Body of pancreas (tissue), 4 donors: ENCODE measurements at regions not wholly inside any gene's neighbourhood (a gene's known extent, or its start where the extent isn't known, plus 50 kb on each side); places are given as distances from the start of the nearest gene placed in this dataset.

ENCODE experiments used
- ATAC-seq: fragments of 150-250 bp; one replicate; pipeline ENCODE4 v1.9.1; 2016
- DNase-seq, 4 donors: peaks; one replicate each; pipeline ENCODE4 v3.0.0-alpha.2; 2019
- H3K27ac ChIP-seq, 4 donors: fragments of 200-600 bp; sonication (generic); 1 replicate in 3 of 4; 2 replicates in 1 of 4; pipeline versions ENCODE4 v1.5.1 to v1.6.1; 2016 to 2019; ENCODE audit warnings: mild to moderate bottlenecking in 1 of 4, mixed read lengths in 1 of 4, moderate library complexity in 1 of 4
- H3K27me3 ChIP-seq, 2 donors: fragments of 200-600 bp; sonication (generic); one replicate each; pipeline ENCODE4 v1.6.0; 2016; ENCODE audit warnings: mild to moderate bottlenecking in 1 of 2
- H3K36me3 ChIP-seq, 2 donors: fragments of 200-600 bp; sonication (generic); replicated peaks in 1 of 2; 2 replicates each; pipeline ENCODE4 v1.5.1; 2016; ENCODE audit warnings: low read depth in 2 of 2; ENCODE audit not compliant: insufficient read depth in 1 of 2
- H3K4me1 ChIP-seq: fragments of 200-600 bp; sonication (generic); one replicate; pipeline ENCODE4 v1.6.0; 2016
- H3K4me3 ChIP-seq, 2 donors: fragments of 200-600 bp; sonication (generic); 1 replicate in 1 of 2; 2 replicates in 1 of 2; pipeline ENCODE4 v1.5.1; 2016 to 2019
- H3K9me3 ChIP-seq, 3 donors: fragments of 200-600 bp; sonication (generic); 1 replicate in 2 of 3; 2 replicates in 1 of 3; pipeline ENCODE4 v1.5.1; 2016
- CTCF ChIP-seq, 7 experiments: fragments of 450-650 bp in 4 of 7; fragments of 200-600 bp in 3 of 7; sonication (generic) in 3 of 7; IDR thresholded peaks; one replicate each; pipeline ENCODE4 v1.5.1; 2016 to 2019; ENCODE audit warnings: antibody characterized with exemption in 7 of 7
- POLR2A ChIP-seq, 3 donors: fragments of 450-650 bp; IDR thresholded peaks; one replicate each; pipeline ENCODE4 v1.6.1; 2016; ENCODE audit warnings: antibody characterized with exemption in 3 of 3, mild to moderate bottlenecking in 2 of 3
- WGBS, 2 donors: methylation state at CpG; one replicate each; pipeline ENCODE4 v1.1.5; 2017; 5-methylcytosine and 5-hydroxymethylcytosine counted together
- intact Hi-C: fragments of 100-400 bp; cut with DNase I; formaldehyde crosslinking; loops from one replicate; pipeline ENCODE4 v1.15.1; 2023

- H3K27ac ChIP-seq = no peak overlapping the region
- TF ChIP-seq POLR2A (IDR thresholded peaks at IDR 0.05) (no peak), CTCF (IDR thresholded peaks at IDR 0.05) (no peak)
- ATAC-seq = peak; percentile 30
- no peaks in the 10 kb centered on the region for H3K27me3 ChIP-seq
- intact Hi-C loops = no loop called here
- WGBS, 2 donors = 78 to 86% methylated on average over 11 of the region's 11 CpGs
- peaks cover 6% of the 10 kb centered on the region for H3K4me1 ChIP-seq
- no peak overlapping the region for H3K4me3 ChIP-seq
- H3K9me3 ChIP-seq = no peaks in the 10 kb centered on the region
- H3K36me3 ChIP-seq = no peaks in the 10 kb centered on the region
- DNase-seq = no peak
These were observed 136.0 kb upstream of the THBS1 start for GRCh38 chr15:39444735-39445470.

GRCh38 chr15:39445931-39446330 lies 134.9 kb upstream of the THBS1 start:
- peaks cover 6% of the 10 kb centered on the region for H3K4me1 ChIP-seq
- no peak overlapping the region for H3K4me3 ChIP-seq
- DNase-seq (no peak), ATAC-seq (no peak)
- intact Hi-C loops = no loop called here
- no peaks in the 10 kb centered on the region for H3K9me3 ChIP-seq
- no peak overlapping the region for H3K27ac ChIP-seq
- no peaks in the 10 kb centered on the region for H3K27me3 ChIP-seq
- no peaks in the 10 kb centered on the region for H3K36me3 ChIP-seq
- TF ChIP-seq POLR2A (IDR thresholded peaks at IDR 0.05) (no peak), CTCF (IDR thresholded peaks at IDR 0.05) (no peak)
- 88 to 92% methylated on average over 2 of the region's 2 CpGs for WGBS, 2 donors

GRCh38 chr15:39447346-39447745 lies 133.5 kb upstream of the THBS1 start:
- ATAC-seq (no peak), DNase-seq (no peak)
- H3K27ac ChIP-seq = no peak overlapping the region
- no peaks in the 10 kb centered on the region for H3K9me3 ChIP-seq
- TF ChIP-seq POLR2A (IDR thresholded peaks at IDR 0.05) (no peak), CTCF (IDR thresholded peaks at IDR 0.05) (no peak)
- H3K4me3 ChIP-seq = no peak overlapping the region
- no peaks in the 10 kb centered on the region for H3K27me3 ChIP-seq
- peaks cover 6% of the 10 kb centered on the region for H3K4me1 ChIP-seq
- no peaks in the 10 kb centered on the region for H3K36me3 ChIP-seq
- intact Hi-C loops = no loop called here
- WGBS, 2 donors = 90 to 98% methylated on average over 2 of the region's 2 CpGs

- TF ChIP-seq CTCF (IDR thresholded peaks at IDR 0.05) (no peak), POLR2A (IDR thresholded peaks at IDR 0.05) (no peak)
- Histone ChIP-seq H3K27me3 (no peaks in the 10 kb centered on the region), H3K4me3 (no peak overlapping the region), H3K36me3 (no peaks in the 10 kb centered on the region), H3K9me3 (no peaks in the 10 kb centered on the region), H3K27ac (no peak overlapping the region), H3K4me1 (peaks cover 6% of the 10 kb centered on the region)
- ATAC-seq (no peak), DNase-seq (no peak)
- 76 to 84% methylated on average over 4 of the region's 4 CpGs for WGBS, 2 donors
- intact Hi-C loops = no loop called here
These were observed 133.0 kb upstream of the THBS1 start for GRCh38 chr15:39447881-39448280.

GRCh38 chr15:39448409-39448808 lies 132.5 kb upstream of the THBS1 start:
- Histone ChIP-seq H3K9me3 (no peaks in the 10 kb centered on the region), H3K27me3 (no peaks in the 10 kb centered on the region), H3K27ac (no peak overlapping the region), H3K4me1 (peaks cover 6% of the 10 kb centered on the region), H3K4me3 (no peak overlapping the region), H3K36me3 (no peaks in the 10 kb centered on the region)
- intact Hi-C loops = no loop called here
- TF ChIP-seq POLR2A (IDR thresholded peaks at IDR 0.05) (no peak), CTCF (IDR thresholded peaks at IDR 0.05) (no peak)
- 76 to 83% methylated on average over 4 of the region's 4 CpGs for WGBS, 2 donors
- ATAC-seq (peak; percentile 33), DNase-seq (peak in 1 of 4 donors; percentile 26)
